ENCODE measurements at regions not wholly inside any gene's neighbourhood (a gene's known extent, or its start where the extent isn't known, plus 50 kb on each side); places are given as distances from the start of the nearest gene placed in this dataset.
"Not testable (repeated sequence)": the region's sequence is repeated elsewhere in the genome, so short reads cannot be mapped to it uniquely, and the experiment has no call there.

GRCh38 chr1:5165762-5166161 is 511.4 kb downstream of the AJAP1 start:
- no peak for DNase-seq

GRCh38 chr1:5164158-5164557 is 509.7 kb downstream of the AJAP1 start:
- DNase-seq, result no peak

- no peak for DNase-seq
These were observed 507.0 kb downstream of the AJAP1 start for GRCh38 chr1:5161372-5161771.

- DNase-seq, result no peak
These were observed 502.8 kb downstream of the AJAP1 start for GRCh38 chr1:5157175-5157574.

GRCh38 chr1:5156416-5157120 is 502.2 kb downstream of the AJAP1 start:
- no peak for DNase-seq

- DNase-seq, result peak; percentile 21
These were observed 497.1 kb downstream of the AJAP1 start for GRCh38 chr1:5151511-5151910.

GRCh38 chr1:5150191-5150590 is 495.8 kb downstream of the AJAP1 start:
- DNase-seq, result peak; percentile 39

- no peak for DNase-seq
These were observed 493.4 kb downstream of the AJAP1 start for GRCh38 chr1:5147806-5148205.

GRCh38 chr1:5142389-5142788 is 488.0 kb downstream of the AJAP1 start:
- no peak for DNase-seq

- DNase-seq, result no peak
These were observed 487.3 kb downstream of the AJAP1 start for GRCh38 chr1:5141750-5142149.

GRCh38 chr1:5140962-5141361 is 486.6 kb downstream of the AJAP1 start:
- no peak for DNase-seq

- no peak for DNase-seq
These were observed 485.7 kb downstream of the AJAP1 start for GRCh38 chr1:5140136-5140535.

- DNase-seq, result no peak
These were observed 475.4 kb downstream of the AJAP1 start for GRCh38 chr1:5129746-5130355.

- DNase-seq, result no peak
These were observed 470.8 kb downstream of the AJAP1 start for GRCh38 chr1:5125208-5125607.

GRCh38 chr1:5120559-5120958 is 466.1 kb downstream of the AJAP1 start:
- no peak for DNase-seq

GRCh38 chr1:5119366-5120234 is 465.2 kb downstream of the AJAP1 start:
- no peak for DNase-seq

GRCh38 chr1:5118771-5119170 is 464.4 kb downstream of the AJAP1 start:
- DNase-seq, result not testable (repeated sequence)

- DNase-seq, result not testable (repeated sequence)
These were observed 463.9 kb downstream of the AJAP1 start for GRCh38 chr1:5118292-5118691.

GRCh38 chr1:5111581-5111980 is 457.2 kb downstream of the AJAP1 start:
- DNase-seq, result no peak

GRCh38 chr1:5110508-5110907 is 456.1 kb downstream of the AJAP1 start:
- DNase-seq, result no peak

- no peak for DNase-seq
These were observed 455.2 kb downstream of the AJAP1 start for GRCh38 chr1:5109633-5110032.

GRCh38 chr1:5108740-5109139 is 454.3 kb downstream of the AJAP1 start:
- DNase-seq, result no peak

GRCh38 chr1:5105744-5106143 is 451.3 kb downstream of the AJAP1 start:
- no peak for DNase-seq

- DNase-seq, result no peak
These were observed 445.1 kb downstream of the AJAP1 start for GRCh38 chr1:5099558-5099957.

Measured in right hindlimb (tissue), 1 donor.